K562 (cell line): ENCODE measurements at regions not wholly inside any gene's neighbourhood (a gene's known extent, or its start where the extent isn't known, plus 50 kb on each side); places are given as distances from the start of the nearest gene placed in this dataset.
A peak's percentile ranks its signal among the peaks of the same experiment; 100 is the strongest.

Experiments used
- ATAC-seq: fragments of 200-7000 bp; cut with Tn5 transposase; 3 replicates; pipeline ENCODE4 v1.9.1; 2020; ENCODE audit warnings: moderate library complexity
- BruUV-seq: library from RNA; stranded (reverse); fragments of 400-500 nt; replicated peaks from 2 replicates; lab custom pipeline; 2021; lab: Mats Ljungman, UMichigan
- CTCF ChIA-PET: fragments of 300-600 bp; formaldehyde crosslinking; extraction: SDS; loops from one replicate; lab custom pipeline; 2021; ENCODE audit warnings: low intra/inter-chr PET ratio; lab: Yijun Ruan, JAX
- POLR2A ChIA-PET: fragments of 300-600, 350-650 bp; sonication (Branson Sonifier 250); formaldehyde crosslinking; extraction: SDS; loops from one replicate; lab custom pipeline; 2021; ENCODE audit warnings: antibody characterized with exemption, inconsistent platforms; lab: Yijun Ruan, JAX
- DNase-seq, 4 experiments: peaks; one replicate each; pipeline versions ENCODE4 v3.0.0 to v3.0.0-alpha.2; 2011 to 2018; ENCODE audit warnings: low spot score in 3 of 4, mixed read lengths in 3 of 4; ENCODE audit errors: extremely low read depth in 1 of 4
- FAIRE-seq: peaks from 2 replicates; lab custom pipeline; 2011; peaks lifted over from hg19 to GRCh38; lab: Jason Lieb, UNC
- H2AFZ ChIP-seq: 2 replicates; pipeline ENCODE4 v1.6.0; 2011; ENCODE audit warnings: low read depth, low read length, control low read depth, inconsistent platforms
- H3K27ac ChIP-seq: fragments of 200-600 bp; 3 replicates; pipeline ENCODE4 v1.8.0; 2011; ENCODE audit warnings: low read depth, mild to moderate bottlenecking, control low read depth, inconsistent platforms, low read length, moderate library complexity, mixed read lengths; ENCODE audit errors: extremely low read depth
- H3K27me3 ChIP-seq, 2 experiments: fragments of 300-600 bp in 1 of 2; 2 replicates in 1 of 2; 3 replicates in 1 of 2; pipeline versions ENCODE4 v1.6.0 to v1.8.0; 2011; ENCODE audit warnings: inconsistent platforms in 2 of 2, low read length in 2 of 2, mild to moderate bottlenecking in 1 of 2, mixed read lengths in 1 of 2, moderate library complexity in 1 of 2; ENCODE audit not compliant: control insufficient read depth in 2 of 2, insufficient read depth in 2 of 2
- H3K36me3 ChIP-seq: fragments of 300-600 bp; 3 replicates; pipeline ENCODE4 v1.8.0; 2011; ENCODE audit warnings: mild to moderate bottlenecking, low read length, inconsistent platforms; ENCODE audit not compliant: control insufficient read depth, insufficient read depth
- H3K4me1 ChIP-seq, 2 experiments: fragments of 200-600 bp in 1 of 2; replicated peaks in 1 of 2; 2 replicates in 1 of 2; 3 replicates in 1 of 2; pipeline versions ENCODE4 v1.5.1 to v1.8.0; 2011; ENCODE audit warnings: inconsistent platforms in 2 of 2, low read length in 2 of 2, mild to moderate bottlenecking in 1 of 2, mixed read lengths in 1 of 2, moderate library complexity in 1 of 2; ENCODE audit not compliant: control insufficient read depth in 2 of 2, insufficient read depth in 2 of 2
- H3K4me2 ChIP-seq: 2 replicates; pipeline ENCODE4 v1.6.1; 2011; ENCODE audit warnings: low read length, control low read depth, inconsistent platforms, mixed read lengths; ENCODE audit not compliant: insufficient read depth
- H3K4me3 ChIP-seq: fragments of 200-600 bp; sonication (generic), shearing (Covaris generic); 2 replicates; pipeline ENCODE4 v1.5.1; 2016; ENCODE audit warnings: control low read depth, inconsistent platforms
- H3K79me2 ChIP-seq: fragments of 200-600 bp; 3 replicates; pipeline ENCODE4 v1.8.0; 2011; ENCODE audit warnings: low read length, inconsistent platforms; ENCODE audit not compliant: control insufficient read depth, insufficient read depth
- H3K9ac ChIP-seq, 2 experiments: 2 replicates each; pipeline versions ENCODE4 v1.6.0 to v1.6.1; 2011; ENCODE audit warnings: low read depth in 2 of 2, low read length in 2 of 2, control low read depth in 1 of 2, inconsistent platforms in 1 of 2, mild to moderate bottlenecking in 1 of 2, mixed read lengths in 1 of 2; ENCODE audit not compliant: insufficient read depth in 1 of 2
- H3K9me1 ChIP-seq: one replicate; pipeline ENCODE4 v1.6.0; 2011; ENCODE audit warnings: inconsistent platforms, mild to moderate bottlenecking, low read length, moderate library complexity; ENCODE audit not compliant: control insufficient read depth, insufficient read depth
- H3K9me3 ChIP-seq: replicated peaks from 2 replicates; pipeline ENCODE4 v1.5.1; 2011; ENCODE audit warnings: low read depth, low read length, inconsistent platforms; ENCODE audit not compliant: control insufficient read depth, insufficient read depth
- H4K20me1 ChIP-seq: replicated peaks from 2 replicates; pipeline ENCODE4 v1.6.1; 2011; ENCODE audit warnings: low read length, inconsistent platforms, mixed read lengths; ENCODE audit not compliant: control insufficient read depth, insufficient read depth
- AFF1 ChIP-seq, 2 experiments: fragments of 450-650 bp; IDR thresholded peaks; 2 replicates each; pipeline ENCODE4 v1.6.1; 2018; ENCODE audit warnings: mild to moderate bottlenecking in 2 of 2, low read depth in 1 of 2; ENCODE audit not compliant: partially characterized antibody in 2 of 2
- BRCA1 ChIP-seq, 2 experiments: fragments of 450-650 bp in 1 of 2; sonication (generic) in 1 of 2; formaldehyde crosslinking in 1 of 2; IDR thresholded peaks; 2 replicates each; pipeline versions ENCODE4 v1.5.0 to v1.6.1; 2017 to 2020; ENCODE audit warnings: mild to moderate bottlenecking in 1 of 2, missing genetic modification reagents in 1 of 2
- CEBPB ChIP-seq: fragments of 450-650 bp; IDR thresholded peaks from 2 replicates; pipeline ENCODE4 v1.6.1; 2016; ENCODE audit warnings: missing genetic modification characterization, missing compliant biosample characterization
- CEBPG ChIP-seq, 3 experiments: fragments of 200-800 bp in 1 of 3; sonication (Bioruptor generic) in 1 of 3; sonication (generic) in 1 of 3; formaldehyde crosslinking in 1 of 3; IDR thresholded peaks in 2 of 3; conservative IDR thresholded peaks in 1 of 3; 2 replicates each; pipeline versions ENCODE4 v1.6.1 to v1.8.0; 2016 to 2022; ENCODE audit warnings: missing compliant biosample characterization in 2 of 3, missing genetic modification characterization in 2 of 3, mild to moderate bottlenecking in 1 of 3, missing genetic modification reagents in 1 of 3
- MYBL2 ChIP-seq, 2 experiments: fragments of 450-650 bp in 1 of 2; sonication (generic) in 1 of 2; formaldehyde crosslinking in 1 of 2; IDR thresholded peaks; 2 replicates each; pipeline versions ENCODE4 v1.6.1 to v1.8.1; 2017 to 2022; ENCODE audit warnings: borderline replicate concordance in 1 of 2, inconsistent platforms in 1 of 2, low read depth in 1 of 2, mild to moderate bottlenecking in 1 of 2, missing genetic modification reagents in 1 of 2, moderate library complexity in 1 of 2
- XRCC3 ChIP-seq: fragments of 450-650 bp; IDR thresholded peaks from 2 replicates; pipeline ENCODE4 v1.6.1; 2017; ENCODE audit warnings: mild to moderate bottlenecking, moderate library complexity
- ZBTB17 ChIP-seq: fragments of 450-650 bp; formaldehyde crosslinking; IDR thresholded peaks from 2 replicates; pipeline ENCODE4 v1.4.0; 2020; ENCODE audit warnings: mild to moderate bottlenecking
- ZNF518B ChIP-seq: fragments of 250-450 bp; sonication (Bioruptor Pico); IDR thresholded peaks from 2 replicates; pipeline ENCODE4 v1.5.0; 2021; ENCODE audit warnings: mild to moderate bottlenecking, moderate library complexity
- ZNF699 ChIP-seq: fragments of 250-450 bp; sonication (Bioruptor Pico); IDR thresholded peaks from 2 replicates; pipeline ENCODE4 v1.8.0; 2021; ENCODE audit warnings: mild to moderate bottlenecking, moderate library complexity; ENCODE audit not compliant: insufficient replicate concordance
- WGBS: fragments of 100-300 bp; shearing (Covaris generic); methylation state at CpG from one replicate; pipeline ENCODE4 v1.1.6; 2016; ENCODE audit warnings: low coverage, mixed read lengths; ENCODE audit not compliant: insufficient coverage; ENCODE audit errors: missing lambda C conversion rate; 5-methylcytosine and 5-hydroxymethylcytosine counted together
- in situ Hi-C: fragments of 300-500 bp; cut with MboI; formaldehyde crosslinking; loops from 4 replicates; pipeline ENCODE4 v1.15.0; 2018; ENCODE audit warnings: inconsistent platforms, mixed read lengths
- intact Hi-C: fragments of 100-400 bp; cut with micrococcal nuclease; formaldehyde crosslinking; loops from 2 replicates; pipeline ENCODE4 v1.14.2; 2022

GRCh38 chr1:90175490-90176167 lies 180.7 kb downstream of the ZNF326 start:
- no peak overlapping the region for H3K27ac ChIP-seq
- ChIA-PET POLR2A (no interaction called here), CTCF (no interaction called here)
- H2AFZ ChIP-seq = no peak overlapping the region
- BruUV-seq = no TSS peak
- H3K9me1 ChIP-seq = no peaks in the 10 kb centered on the region
- no peaks in the 10 kb centered on the region for H3K27me3 ChIP-seq
- DNase-seq = no peak
- in situ Hi-C loops = no loop called here
- WGBS = 0% methylated on average over 3 of the region's 3 CpGs
- H3K4me2 ChIP-seq = no peak overlapping the region
- H3K9me3 ChIP-seq = no peaks in the 10 kb centered on the region
- no peak overlapping the region for H3K4me3 ChIP-seq
- no peak for ATAC-seq
- no peaks in the 10 kb centered on the region for H4K20me1 ChIP-seq
- H3K36me3 ChIP-seq = no peaks in the 10 kb centered on the region
- H3K9ac ChIP-seq = no peak overlapping the region
- intact Hi-C loops = no loop called here
- H3K79me2 ChIP-seq = no peaks in the 10 kb centered on the region
- H3K4me1 ChIP-seq = no peaks in the 10 kb centered on the region
- no peak for FAIRE-seq
- no peak for TF ChIP-seq AFF1 (IDR thresholded peaks at IDR 0.05; ENCODE audit: low read depth in 1 of 2, partially characterized antibody in 2 of 2)
- no peak for TF ChIP-seq ZNF699 (CRISPR knock-in tag)
- no peak for TF ChIP-seq ZNF518B (CRISPR knock-in tag)
- peak; percentile 63 for TF ChIP-seq CEBPB
- TF ChIP-seq BRCA1 (IDR thresholded peaks at IDR 0.05) = no peak
- TF ChIP-seq BRCA1 (CRISPR knock-in tag; IDR thresholded peaks at IDR 0.05) = no peak
- no peak for TF ChIP-seq ZBTB17 (CRISPR knock-in tag)
- no peak for TF ChIP-seq MYBL2 (IDR thresholded peaks at IDR 0.05; ENCODE audit: low read depth)
- no peak for TF ChIP-seq MYBL2 (CRISPR knock-in tag; IDR thresholded peaks at IDR 0.05; ENCODE audit: borderline replicate concordance)
- TF ChIP-seq XRCC3 = no peak
- no peak for TF ChIP-seq CEBPG (CRISPR knock-in tag; IDR thresholded peaks at IDR 0.05)
- 0 out of 4 replicates have a peak, but pooled peaks have one; percentile 18 to 21 for TF ChIP-seq CEBPG (tag; conservative IDR thresholded peaks at IDR 0.05 in 1 of 2, IDR thresholded peaks at IDR 0.05 in 1 of 2)
